Keratinocyte (primary cell): ENCODE measurements at regions not wholly inside any gene's neighbourhood (a gene's known extent, or its start where the extent isn't known, plus 50 kb on each side); places are given as distances from the start of the nearest gene placed in this dataset.

ENCODE experiments used
- DNase-seq: peaks from one replicate; pipeline ENCODE4 v3.0.0-alpha.2; 2011; ENCODE audit warnings: low read depth, missing footprints, low spot score
- FAIRE-seq: peaks from 2 replicates; lab custom pipeline; 2011; peaks lifted over from hg19 to GRCh38; lab: Jason Lieb, UNC
- H2AFZ ChIP-seq: 2 replicates; pipeline ENCODE4 v1.6.0; 2012; ENCODE audit warnings: low read length, control low read depth, inconsistent platforms; ENCODE audit not compliant: control insufficient read depth
- H3K27ac ChIP-seq: 2 replicates; pipeline ENCODE4 v1.5.1; 2011; ENCODE audit warnings: low read length; ENCODE audit not compliant: control insufficient read depth, insufficient read depth
- H3K27me3 ChIP-seq: 3 replicates; pipeline ENCODE4 v1.6.0; 2011; ENCODE audit warnings: low read length; ENCODE audit not compliant: control insufficient read depth, insufficient read depth; ENCODE audit errors: extremely low read depth
- H3K36me3 ChIP-seq, 2 experiments: 2 replicates in 1 of 2; 3 replicates in 1 of 2; pipeline ENCODE4 v1.5.1; 2011; ENCODE audit warnings: low read length in 2 of 2, mild to moderate bottlenecking in 1 of 2; ENCODE audit not compliant: control insufficient read depth in 2 of 2, insufficient read depth in 2 of 2; ENCODE audit errors: extremely low read depth in 1 of 2
- H3K4me1 ChIP-seq: 3 replicates; pipeline ENCODE4 v1.5.1; 2011; ENCODE audit warnings: low read length; ENCODE audit not compliant: control insufficient read depth, insufficient read depth; ENCODE audit errors: extremely low read depth
- H3K4me2 ChIP-seq: 3 replicates; pipeline ENCODE4 v1.6.0; 2011; ENCODE audit warnings: low read depth, low read length; ENCODE audit not compliant: control insufficient read depth, insufficient read depth; ENCODE audit errors: extremely low read depth
- H3K4me3 ChIP-seq, 3 experiments: fragments of 200-600 bp in 1 of 3; sonication (generic) in 1 of 3; 2 replicates in 2 of 3; 3 replicates in 1 of 3; pipeline ENCODE4 v1.5.1; 2011 to 2016; ENCODE audit warnings: low read length in 3 of 3, mild to moderate bottlenecking in 3 of 3, control low read depth in 2 of 3, inconsistent platforms in 1 of 3, low read depth in 1 of 3, mixed read lengths in 1 of 3, mixed run types in 1 of 3, moderate library complexity in 1 of 3; ENCODE audit not compliant: control insufficient read depth in 2 of 3, insufficient read depth in 2 of 3; ENCODE audit errors: extremely low read depth in 1 of 3
- H3K79me2 ChIP-seq: 2 replicates; pipeline ENCODE4 v1.6.0; 2012; ENCODE audit warnings: low read length; ENCODE audit not compliant: control insufficient read depth, insufficient read depth
- H3K9ac ChIP-seq: 3 replicates; pipeline ENCODE4 v1.6.0; 2011; ENCODE audit warnings: low read length; ENCODE audit not compliant: control insufficient read depth, insufficient read depth; ENCODE audit errors: extremely low read depth
- H3K9me1 ChIP-seq: 3 replicates; pipeline ENCODE4 v1.6.0; 2011; ENCODE audit warnings: low read length; ENCODE audit not compliant: control insufficient read depth, insufficient read depth; ENCODE audit errors: extremely low read depth
- H3K9me3 ChIP-seq: 2 replicates; pipeline ENCODE4 v1.5.1; 2012; ENCODE audit warnings: low read depth, low read length; ENCODE audit not compliant: control insufficient read depth
- H4K20me1 ChIP-seq: 3 replicates; pipeline ENCODE4 v1.6.0; 2011; ENCODE audit warnings: low read length; ENCODE audit not compliant: control insufficient read depth, insufficient read depth; ENCODE audit errors: extremely low read depth
- EZH2 ChIP-seq: IDR thresholded peaks from one replicate; pipeline ENCODE4 v1.6.1; 2012; ENCODE audit warnings: inconsistent platforms, mild to moderate bottlenecking, low read length, moderate library complexity
- dilution Hi-C: fragments of 300-500 bp; cut with MboI; formaldehyde crosslinking; loops from one replicate; pipeline ENCODE4 v1.7.0; 2020; ENCODE audit warnings: low sequenced_read_pairs; ENCODE audit not compliant: extremely low pct_ligation_motif_present
- TF ChIP-seq, protein P1 (sequence below), 3 experiments: IDR thresholded peaks in 1 of 3; conservative IDR thresholded peaks in 1 of 3; optimal IDR thresholded peaks in 1 of 3; 2 replicates in 2 of 3; 3 replicates in 1 of 3; pipeline versions ENCODE3 to v1.5.1; 2011; ENCODE audit warnings: low read length in 3 of 3, mild to moderate bottlenecking in 3 of 3, moderate library complexity in 2 of 3, control low read depth in 1 of 3, inconsistent platforms in 1 of 3; ENCODE audit not compliant: insufficient read depth in 2 of 3; ENCODE audit errors: extremely low read depth in 1 of 3

DNA sequence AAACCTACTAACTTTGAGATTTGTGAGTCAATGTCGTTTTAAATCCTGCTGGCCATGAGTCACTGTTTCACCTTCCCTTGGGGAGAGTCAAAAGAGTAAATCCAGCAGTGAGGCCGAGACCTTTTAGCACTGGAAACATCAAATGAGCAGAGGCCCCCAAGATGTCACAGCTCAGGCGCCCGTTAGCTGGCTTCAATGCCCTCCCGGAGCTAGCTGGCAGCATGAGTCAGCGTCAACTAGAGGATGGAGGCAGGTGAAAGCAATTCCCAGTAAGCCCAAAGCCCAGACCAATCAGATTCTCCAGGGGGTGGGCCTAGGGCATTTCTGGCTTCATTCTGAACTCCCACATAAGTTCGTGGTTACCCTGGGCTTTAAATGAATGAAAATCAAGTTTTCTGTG is 170.9 kb downstream of the CLCN4 start:
- Histone ChIP-seq H3K4me3 (no peak overlapping the region), H3K27ac (no peak overlapping the region), H3K9me1 (no peaks in the 10 kb centered on the region), H3K4me1 (no peaks in the 10 kb centered on the region), H3K9ac (no peak overlapping the region), H2AFZ (no peak overlapping the region), H4K20me1 (no peaks in the 10 kb centered on the region), H3K4me2 (no peak overlapping the region), H3K9me3 (no peaks in the 10 kb centered on the region), H3K36me3 (no peaks in the 10 kb centered on the region), H3K79me2 (no peaks in the 10 kb centered on the region), H3K27me3 (no peaks in the 10 kb centered on the region)
- FAIRE-seq (no peak), DNase-seq (no peak)
- dilution Hi-C loops, result no loop called here
- no peak for TF ChIP-seq EZH2
- TF ChIP-seq, protein P1, sequence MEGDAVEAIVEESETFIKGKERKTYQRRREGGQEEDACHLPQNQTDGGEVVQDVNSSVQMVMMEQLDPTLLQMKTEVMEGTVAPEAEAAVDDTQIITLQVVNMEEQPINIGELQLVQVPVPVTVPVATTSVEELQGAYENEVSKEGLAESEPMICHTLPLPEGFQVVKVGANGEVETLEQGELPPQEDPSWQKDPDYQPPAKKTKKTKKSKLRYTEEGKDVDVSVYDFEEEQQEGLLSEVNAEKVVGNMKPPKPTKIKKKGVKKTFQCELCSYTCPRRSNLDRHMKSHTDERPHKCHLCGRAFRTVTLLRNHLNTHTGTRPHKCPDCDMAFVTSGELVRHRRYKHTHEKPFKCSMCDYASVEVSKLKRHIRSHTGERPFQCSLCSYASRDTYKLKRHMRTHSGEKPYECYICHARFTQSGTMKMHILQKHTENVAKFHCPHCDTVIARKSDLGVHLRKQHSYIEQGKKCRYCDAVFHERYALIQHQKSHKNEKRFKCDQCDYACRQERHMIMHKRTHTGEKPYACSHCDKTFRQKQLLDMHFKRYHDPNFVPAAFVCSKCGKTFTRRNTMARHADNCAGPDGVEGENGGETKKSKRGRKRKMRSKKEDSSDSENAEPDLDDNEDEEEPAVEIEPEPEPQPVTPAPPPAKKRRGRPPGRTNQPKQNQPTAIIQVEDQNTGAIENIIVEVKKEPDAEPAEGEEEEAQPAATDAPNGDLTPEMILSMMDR (optimal IDR thresholded peaks at IDR 0.05 in 1 of 3, IDR thresholded peaks at IDR 0.05 in 1 of 3, conservative IDR thresholded peaks at IDR 0.05 in 1 of 3; ENCODE audit: extremely low read depth in 1 of 3, insufficient read depth in 2 of 3, low read length in 3 of 3), result no peak

DNA sequence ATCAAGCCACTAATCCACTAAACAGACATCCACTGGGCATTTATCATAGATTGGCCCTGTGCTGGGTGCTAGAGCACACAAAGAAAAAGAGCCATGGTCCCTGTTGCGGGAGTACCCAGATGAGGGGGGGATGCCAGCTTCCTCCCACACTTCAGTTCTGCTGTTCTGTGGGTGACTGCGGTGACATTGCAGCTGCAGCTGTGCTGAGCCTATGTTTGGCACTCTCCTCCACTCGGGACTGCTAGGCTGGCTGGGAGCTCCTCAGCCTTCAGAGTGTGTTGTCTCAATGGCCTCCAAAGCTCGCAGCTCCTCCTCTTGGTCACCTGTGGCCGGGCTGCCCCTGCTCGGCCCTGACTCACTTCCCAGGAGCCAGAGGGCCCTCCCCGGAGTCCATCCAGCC is 173.2 kb downstream of the CLCN4 start:
- dilution Hi-C loops, result no loop called here
- Histone ChIP-seq H3K9ac (no peak overlapping the region), H4K20me1 (no peaks in the 10 kb centered on the region), H2AFZ (no peak overlapping the region), H3K4me2 (no peak overlapping the region), H3K9me1 (no peaks in the 10 kb centered on the region), H3K79me2 (no peaks in the 10 kb centered on the region), H3K27ac (no peak overlapping the region), H3K4me3 (no peak overlapping the region), H3K36me3 (no peaks in the 10 kb centered on the region), H3K4me1 (no peaks in the 10 kb centered on the region), H3K9me3 (no peaks in the 10 kb centered on the region), H3K27me3 (no peaks in the 10 kb centered on the region)
- TF ChIP-seq, protein P1 (optimal IDR thresholded peaks at IDR 0.05 in 1 of 3, IDR thresholded peaks at IDR 0.05 in 1 of 3, conservative IDR thresholded peaks at IDR 0.05 in 1 of 3; ENCODE audit: extremely low read depth in 1 of 3, insufficient read depth in 2 of 3, low read length in 3 of 3), result no peak
- TF ChIP-seq EZH2, result no peak
- DNase-seq (no peak), FAIRE-seq (no peak)
